ENCODE measurements at regions not wholly inside any gene's neighbourhood (a gene's known extent, or its start where the extent isn't known, plus 50 kb on each side); places are given as distances from the start of the nearest gene placed in this dataset.

DNA sequence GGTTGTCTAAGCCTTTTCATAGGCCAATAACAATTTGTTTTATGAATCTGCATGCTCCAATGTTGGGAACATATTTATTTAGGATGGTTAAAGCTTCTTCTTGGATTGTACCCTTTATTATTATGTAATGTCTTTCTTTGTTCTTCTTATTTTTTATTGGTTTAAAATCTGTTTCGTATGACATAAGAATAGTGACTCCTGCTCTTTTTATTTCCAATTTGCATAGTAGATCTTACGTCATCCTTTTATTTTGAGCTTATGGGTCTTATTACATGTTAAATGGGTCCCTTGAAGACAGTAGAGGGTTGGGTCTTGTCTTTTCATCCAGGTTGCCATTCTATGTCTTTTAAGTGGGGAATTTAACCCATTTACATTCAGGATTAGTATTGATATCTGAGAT is 561.9 kb upstream of the GHITM start:
- no peak for DNase-seq (ENCODE audit: low read depth)

DNA sequence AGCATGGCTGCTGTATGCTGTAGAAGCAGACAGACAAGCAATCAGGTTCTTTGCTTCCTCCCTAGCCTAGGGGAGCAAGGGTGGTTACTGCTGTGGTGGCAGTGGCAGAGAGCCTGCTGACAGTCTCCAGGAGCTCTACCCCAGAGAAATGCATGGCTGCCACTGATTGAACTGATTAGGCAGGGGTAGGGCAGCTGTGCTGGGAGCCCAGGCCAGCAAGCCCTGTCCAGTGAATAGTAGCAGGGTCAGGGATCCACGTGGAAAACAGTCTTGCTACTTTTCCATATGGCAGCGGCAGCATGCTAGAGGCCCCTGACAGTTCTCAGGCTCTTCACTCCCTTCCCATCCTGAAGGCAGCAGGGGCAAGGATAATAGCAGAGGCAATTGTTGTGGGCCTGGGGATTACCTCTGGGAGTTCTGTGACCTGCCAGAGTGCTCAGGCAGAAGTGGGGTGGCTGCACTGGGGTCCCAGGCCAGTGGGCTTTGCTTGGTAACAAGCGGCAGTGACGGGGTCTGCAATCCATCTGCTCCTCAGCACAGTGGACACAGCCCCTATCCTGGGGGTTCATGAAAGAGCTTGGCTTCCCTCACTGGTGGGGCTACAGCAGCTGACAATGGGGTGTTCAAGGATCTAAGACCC is 558.8 kb upstream of the GHITM start:
- DNase-seq (ENCODE audit: low read depth): no peak

DNA sequence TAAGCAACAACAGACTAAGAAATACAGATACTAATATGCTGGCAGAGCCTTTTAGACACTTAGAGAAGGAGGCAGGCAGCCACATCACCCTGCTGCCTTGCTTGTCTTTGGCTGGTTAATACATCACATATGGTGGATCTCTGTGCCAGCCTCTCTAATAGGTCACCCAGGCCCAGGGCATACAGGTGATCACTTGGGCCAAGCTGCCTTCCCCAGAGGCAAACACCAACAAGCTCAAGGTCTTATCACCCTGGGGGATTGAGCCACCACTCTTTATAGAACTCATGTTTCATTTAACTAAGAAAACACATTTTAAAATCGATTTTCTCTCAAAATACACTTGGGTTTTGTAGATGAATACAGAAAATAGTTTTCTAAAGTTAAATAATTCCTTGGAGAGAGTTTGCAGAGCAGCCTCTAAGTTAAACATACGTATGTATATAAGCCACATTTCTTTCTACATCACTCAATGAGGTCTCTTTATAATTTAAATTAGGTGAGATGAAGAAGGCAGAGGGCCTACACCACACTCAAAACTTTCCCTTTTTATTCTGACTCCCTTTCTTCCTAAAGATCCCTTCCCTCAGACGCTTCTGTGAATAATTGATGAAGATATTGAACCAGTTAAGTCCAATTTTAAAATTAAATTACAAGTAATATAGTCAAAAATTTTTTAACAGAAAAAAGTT is 556.8 kb upstream of the GHITM start:
- no peak for DNase-seq (ENCODE audit: low read depth)

DNA sequence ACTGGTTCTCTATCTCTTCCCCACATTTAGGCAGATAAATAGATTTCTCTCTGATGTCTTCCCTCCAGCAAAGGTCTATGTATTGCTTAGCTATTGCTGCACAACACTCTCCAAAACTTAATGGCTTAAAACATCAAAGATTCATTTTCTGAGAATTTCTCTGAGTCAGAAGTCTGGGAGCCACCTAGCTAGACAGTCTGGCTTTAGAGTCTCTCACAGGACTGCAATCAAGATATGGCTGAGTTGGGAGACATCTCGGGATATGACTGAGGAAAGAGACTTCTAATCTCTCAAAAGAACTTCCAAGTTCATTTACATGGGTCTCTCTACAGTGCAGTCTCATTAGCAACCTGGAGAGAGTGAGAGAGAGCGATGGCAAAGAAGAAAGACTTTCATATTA is 553.6 kb upstream of the GHITM start:
- DNase-seq (ENCODE audit: low read depth): no peak

DNA sequence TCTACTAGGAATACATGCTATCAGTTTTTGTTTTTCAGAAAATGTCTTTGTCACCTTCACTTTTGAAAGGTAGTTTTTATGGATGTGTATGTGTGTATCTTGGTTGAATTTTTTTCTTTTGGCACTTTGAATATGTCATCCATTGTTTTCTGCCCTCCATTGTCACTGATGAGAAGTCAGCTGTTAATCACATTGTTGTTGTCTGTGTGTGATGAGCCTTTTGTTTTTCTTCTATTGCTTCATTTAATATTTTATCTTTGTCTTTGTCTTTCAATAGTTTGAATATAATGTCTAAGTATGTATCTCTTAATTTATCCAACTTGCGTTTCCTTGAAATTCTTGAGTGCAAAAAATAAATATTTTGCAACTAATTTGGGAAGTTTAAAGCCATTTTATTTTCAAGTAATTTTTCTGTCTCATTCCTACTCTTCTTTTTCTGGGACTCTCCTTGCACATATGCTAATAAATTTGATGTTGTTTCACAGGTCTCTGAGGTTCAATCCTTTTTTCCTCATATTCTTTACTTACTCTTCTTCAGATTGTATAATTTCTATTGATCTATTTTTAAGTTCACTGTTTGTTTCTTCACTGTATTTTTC is 546.9 kb upstream of the GHITM start:
- no peak for DNase-seq (ENCODE audit: low read depth)

DNA sequence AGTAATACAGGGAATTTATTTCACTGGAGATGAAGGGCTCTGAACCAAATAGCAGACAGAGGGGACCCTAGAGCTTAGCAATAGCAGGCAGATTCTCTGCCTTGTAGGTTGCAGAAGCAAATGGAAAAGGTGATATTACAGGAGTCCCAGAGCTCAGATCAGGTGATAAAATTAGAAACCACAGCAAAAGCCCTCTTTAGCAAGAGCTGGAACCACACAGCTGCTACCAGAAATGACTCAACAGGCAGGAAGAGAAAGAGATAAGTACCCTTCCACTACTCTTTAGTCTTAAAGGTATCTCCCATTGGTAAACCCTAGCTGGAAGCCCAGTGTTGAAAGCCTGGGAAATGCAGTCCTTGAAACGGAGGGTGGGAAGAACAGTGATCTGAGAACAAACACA is 535.6 kb upstream of the GHITM start:
- no peak for DNase-seq (ENCODE audit: low read depth)

DNA sequence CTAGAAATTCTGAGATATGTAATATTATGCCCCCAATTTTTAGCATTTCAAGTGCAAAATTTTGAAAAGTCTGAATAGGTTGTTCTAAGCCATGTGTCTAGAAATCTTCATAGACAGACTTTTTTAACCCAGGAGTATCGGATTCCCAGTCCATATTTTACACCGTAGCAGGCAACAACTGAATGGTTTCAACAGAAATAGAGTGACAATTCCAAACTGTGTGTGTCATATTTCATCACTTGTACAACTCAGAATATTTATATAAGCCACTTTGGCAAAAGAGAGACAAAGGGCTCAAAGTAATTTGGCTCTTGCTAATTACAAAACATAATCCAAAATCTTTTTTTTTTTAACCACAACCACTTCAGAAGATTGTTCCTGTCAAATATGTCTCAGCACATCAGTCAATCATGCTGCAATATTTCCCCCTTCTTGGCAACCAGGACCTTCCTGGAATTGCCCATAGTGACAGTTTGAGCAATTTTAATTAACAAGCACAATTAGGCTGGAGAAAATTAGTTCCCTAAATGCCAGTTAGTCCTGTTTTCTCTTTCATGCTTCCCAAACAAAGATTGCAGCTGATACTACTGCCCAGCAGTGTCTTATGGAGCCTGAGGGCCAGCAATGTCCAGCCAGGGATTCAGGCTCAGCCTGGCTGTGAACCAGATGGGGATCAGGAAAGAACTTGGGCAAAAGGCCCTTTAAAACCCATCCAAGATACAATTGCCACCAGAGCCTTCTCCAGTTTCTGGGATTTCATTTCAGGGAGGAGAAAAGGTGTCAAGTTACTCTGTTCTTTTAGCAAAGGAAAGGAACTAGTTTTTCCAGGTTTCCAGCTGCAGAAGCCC is 533.3 kb upstream of the GHITM start:
- no peak for DNase-seq (ENCODE audit: low read depth)

DNA sequence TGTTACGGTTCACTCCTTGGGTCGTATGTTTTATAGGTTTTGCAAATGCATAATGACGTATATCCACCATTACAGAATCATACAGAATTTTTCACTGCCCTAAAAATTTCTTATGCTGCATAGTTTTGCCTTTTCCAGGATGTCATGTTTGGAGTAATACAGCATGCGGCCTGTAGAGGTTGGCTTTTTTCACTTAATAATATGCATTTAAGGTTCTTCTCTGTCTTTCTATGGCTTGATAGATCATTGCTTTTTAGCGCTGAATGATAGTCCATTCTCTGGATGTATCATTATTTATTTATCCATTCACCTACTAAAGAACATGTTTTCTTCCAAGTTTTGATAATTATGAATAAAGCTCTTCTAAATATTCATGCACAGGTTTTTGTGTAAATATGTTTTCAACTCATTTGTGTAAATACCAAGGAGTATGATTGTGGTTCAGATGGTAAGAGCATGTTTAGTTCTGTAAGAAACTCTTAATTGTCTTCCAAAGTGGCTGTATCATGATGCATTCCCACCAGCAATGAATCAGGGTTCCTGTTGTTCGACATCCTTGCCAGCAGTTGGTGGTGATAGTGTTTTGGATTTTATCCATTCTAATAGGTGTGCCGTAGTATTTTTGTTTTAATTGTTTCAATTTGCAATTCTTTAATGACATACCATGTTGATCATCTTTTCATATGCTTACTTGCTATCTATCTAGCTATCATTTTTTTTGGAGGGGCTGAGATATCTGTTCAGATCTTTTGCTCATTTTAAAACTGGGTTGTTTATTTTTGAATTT is 531.2 kb upstream of the GHITM start:
- no peak for DNase-seq (ENCODE audit: low read depth)

DNA sequence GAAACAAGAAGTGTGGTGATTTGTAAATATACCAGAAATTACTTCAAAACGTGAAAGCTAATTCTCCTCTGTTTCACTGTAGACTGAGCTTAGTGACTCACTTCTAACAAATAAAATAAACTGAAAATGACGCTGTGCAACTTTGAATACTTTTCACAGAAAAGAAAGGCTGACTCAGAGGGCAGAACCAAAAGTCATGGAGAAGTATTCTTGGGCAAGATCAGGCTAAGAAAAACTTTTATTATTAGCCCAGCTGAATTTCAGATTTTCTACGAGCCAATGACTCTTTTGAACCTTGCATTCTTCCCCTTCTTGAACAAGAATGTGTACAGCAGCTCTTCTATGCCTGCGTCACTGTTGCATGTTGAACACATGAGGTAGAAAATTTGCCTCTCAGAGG is 527.3 kb upstream of the GHITM start:
- DNase-seq (ENCODE audit: low read depth): no peak

DNA sequence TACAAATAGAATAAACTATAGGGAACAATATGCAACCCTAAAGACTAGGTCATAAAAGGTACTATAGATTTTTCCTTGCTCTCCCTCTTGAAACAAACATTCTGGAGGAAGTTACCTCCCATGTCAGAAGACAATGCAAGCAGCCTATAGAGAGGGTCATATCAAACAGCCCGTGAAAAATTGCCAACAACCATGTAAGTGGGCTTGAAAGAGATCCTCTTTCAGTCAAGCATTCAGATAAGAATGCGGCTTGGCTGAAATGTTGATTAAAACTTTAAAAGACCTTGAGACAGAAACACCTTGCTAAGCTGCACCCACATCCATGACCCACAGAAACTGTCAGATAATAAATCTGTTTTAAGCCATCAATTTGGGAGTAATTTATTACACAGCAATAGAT is 526.6 kb upstream of the GHITM start:
- no peak for DNase-seq (ENCODE audit: low read depth)

DNA sequence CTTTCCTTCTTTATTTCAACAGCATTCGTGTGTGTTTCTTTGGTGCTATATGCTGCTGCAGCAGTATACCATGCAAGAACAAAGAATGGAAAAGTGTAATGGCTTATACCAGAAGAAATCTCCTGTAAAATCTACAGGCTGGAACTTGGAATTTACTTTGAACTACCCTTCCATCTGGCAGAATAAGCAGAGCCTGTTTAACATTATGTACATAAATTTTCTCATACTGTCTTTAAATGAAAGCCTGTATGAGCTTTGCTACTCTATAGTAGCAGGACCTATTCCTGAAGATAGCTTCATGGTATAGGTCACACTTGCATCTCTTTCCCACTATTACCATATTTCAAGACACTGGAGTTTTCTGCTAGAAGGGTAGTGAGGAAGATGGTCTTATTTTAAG is 522.1 kb upstream of the GHITM start:
- DNase-seq (ENCODE audit: low read depth): no peak

DNA sequence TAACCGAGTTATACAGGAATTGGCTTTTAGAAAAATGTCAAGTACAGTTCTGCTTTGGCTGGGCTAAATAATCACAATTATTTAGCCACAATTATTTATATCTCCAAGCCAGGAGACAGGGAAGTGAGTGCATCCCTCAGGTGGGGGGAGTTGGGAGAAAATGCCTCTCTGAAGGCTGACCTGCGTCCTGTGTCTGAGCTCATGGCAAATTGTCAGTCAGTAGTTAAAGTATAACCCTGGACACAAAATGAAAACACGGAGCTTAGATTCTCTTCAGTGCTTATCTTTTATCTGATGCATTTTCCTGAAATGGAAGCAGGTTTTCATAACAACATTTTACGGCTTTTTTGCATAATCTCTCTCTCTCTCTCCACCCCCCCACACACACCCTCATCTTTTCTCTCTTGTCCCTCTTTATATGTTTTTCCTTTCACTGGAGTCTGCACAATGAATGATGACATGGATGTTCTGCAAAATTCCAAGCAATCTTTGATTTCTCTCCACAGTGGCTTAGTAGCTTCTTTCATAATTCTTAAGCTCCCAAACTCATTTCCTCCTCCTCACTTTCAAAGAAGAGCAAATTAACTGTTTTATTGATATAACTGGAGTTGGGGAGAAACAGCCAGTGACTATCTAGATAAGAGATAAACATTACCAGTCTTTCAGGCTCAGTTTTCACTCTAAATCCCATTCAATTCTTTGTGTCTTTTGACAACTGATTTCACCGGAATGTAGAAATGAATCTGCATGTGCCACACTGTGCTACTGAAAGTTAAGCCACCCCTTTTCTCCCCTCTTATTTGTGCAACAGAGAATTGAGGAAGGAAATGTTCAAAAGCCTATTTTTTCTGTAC is 521.4 kb upstream of the GHITM start:
- no peak for DNase-seq (ENCODE audit: low read depth)

DNA sequence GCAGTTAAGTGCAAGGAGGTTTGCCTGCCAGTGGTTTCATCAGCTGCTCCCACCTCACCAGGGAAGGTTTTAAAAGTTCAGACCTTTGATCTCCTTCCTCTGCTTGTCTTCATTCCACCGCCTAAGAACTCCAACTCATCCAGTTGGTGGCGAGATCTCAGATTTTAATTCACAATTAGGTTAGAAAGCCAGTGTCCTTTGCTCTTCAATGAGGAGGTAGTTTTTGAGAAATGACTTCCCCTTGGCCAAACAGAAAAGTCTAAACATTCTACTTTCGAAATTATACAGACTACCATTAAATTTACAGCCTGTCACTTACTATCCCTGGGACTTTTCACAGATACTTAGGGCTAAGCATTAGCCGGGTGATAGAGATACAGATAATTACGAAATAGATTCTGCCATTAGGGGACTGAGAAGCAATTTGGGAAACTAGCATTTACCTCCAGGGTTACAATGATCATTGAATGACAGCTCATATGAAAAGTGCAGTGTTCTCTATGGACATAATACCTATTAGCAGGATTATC is 513.4 kb upstream of the GHITM start:
- no peak for DNase-seq (ENCODE audit: low read depth)

DNA sequence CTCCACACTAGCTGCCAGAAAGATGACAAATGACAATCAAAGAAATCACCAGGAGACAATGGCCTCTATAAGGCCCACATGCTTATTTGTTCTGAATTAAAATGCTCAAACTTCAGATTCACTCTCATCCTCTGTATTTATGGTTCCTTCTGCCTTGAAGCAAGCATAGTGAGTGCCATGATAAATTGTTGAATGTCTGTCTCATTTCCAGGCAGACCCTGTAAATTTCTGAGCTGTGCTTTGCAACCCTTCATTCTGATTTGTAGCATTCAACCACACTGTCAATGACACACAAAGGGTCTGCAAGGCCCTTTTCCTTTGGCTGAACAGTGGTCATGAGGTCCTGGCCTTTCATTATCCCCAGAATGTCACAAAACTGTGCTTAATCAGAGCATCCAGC is 506.6 kb upstream of the GHITM start:
- no peak for DNase-seq (ENCODE audit: low read depth)

DNA sequence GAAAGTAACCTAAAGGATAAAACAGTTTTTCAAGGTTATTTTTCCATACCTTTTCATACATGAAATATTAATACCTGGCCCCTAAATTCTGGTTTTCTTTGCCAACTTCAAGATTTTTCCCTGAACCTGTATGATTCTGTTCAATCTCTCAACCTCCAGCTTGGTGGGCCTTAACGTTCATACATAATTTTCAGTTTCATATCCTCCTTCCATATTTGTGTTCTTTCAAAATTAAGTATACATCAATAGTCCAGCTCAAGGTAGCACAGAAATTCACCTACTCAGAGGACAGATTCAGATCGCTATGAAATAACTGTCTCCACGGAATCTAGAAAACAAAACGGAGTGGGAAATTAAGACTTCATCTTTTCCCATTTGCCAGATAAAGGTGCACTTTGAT is 505.8 kb upstream of the GHITM start:
- no peak for DNase-seq (ENCODE audit: low read depth)

DNA sequence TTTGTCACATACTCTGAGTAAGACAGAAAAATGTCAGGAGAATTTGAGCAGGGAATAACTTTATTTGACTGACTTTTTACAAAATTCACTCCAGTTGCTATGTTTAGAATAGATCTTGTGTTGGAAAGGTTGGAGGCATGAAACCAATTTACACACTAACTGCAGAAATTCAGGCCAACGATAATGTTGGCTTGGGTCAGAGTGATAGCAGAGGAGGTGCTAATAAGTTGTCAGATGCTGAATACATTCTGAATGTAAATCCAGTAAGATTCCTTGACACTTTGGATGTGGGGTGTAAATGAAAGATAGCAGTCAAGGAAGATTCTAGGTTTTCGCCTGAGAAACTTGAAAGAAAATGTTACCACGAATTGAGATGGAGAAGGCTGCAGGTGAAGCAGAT is 502.5 kb upstream of the GHITM start:
- DNase-seq (ENCODE audit: low read depth): no peak

DNA sequence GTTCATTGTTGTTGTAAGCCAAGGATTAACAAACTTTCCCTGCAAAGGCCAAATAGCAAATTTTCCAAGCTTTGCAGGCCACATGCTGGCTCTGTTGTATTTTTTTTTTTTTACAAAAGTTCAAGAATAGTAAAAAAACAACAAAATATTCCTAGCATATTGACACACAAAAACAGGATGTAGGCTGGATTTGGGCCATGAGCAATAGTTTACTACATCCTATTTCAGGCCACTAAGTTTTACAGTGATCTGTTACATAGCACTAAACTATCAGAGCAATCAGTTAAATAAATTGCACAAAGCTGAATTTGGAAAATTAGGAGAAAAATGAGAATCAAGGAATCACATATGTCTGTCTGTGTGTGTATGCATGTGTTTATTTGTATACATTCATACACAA is 491.8 kb upstream of the GHITM start:
- no peak for DNase-seq (ENCODE audit: low read depth)

DNA sequence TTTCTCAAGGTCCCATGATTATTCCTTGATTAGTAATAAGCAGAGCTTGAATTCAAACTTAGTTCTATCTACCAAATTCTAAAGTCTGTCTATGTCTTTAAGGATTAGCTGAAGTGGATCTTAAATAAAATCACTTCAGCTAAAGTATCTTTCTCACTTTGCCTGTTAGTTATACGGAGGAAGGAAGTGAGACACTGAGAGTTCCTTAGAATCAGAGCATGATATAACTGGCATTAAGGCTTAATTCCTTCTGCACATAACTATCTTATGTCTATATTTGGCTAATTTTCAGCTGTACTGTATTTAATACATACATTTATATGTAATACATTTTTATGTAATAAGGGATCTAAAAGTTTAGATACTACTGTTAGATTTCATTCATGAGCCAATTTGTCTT is 491.1 kb upstream of the GHITM start:
- no peak for DNase-seq (ENCODE audit: low read depth)

DNA sequence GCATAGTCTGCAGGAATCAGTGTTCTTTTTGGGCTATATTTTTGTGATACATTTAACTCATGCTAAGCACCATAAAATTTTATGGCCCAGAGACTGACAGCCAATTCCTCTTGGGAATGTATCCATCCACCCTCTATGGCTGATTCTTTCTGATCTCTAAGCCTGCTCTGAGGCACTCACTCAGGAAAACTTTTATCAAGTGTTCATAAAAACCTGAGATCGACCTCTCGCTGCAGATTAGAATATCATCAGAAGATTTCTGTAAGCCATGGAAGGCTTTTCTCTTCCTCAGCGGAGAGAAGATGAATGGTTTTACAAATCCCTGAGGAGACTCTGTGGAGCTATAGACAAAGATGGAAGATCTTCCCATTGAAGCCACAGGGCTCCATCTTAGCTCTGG is 489.8 kb upstream of the GHITM start:
- no peak for DNase-seq (ENCODE audit: low read depth)

DNA sequence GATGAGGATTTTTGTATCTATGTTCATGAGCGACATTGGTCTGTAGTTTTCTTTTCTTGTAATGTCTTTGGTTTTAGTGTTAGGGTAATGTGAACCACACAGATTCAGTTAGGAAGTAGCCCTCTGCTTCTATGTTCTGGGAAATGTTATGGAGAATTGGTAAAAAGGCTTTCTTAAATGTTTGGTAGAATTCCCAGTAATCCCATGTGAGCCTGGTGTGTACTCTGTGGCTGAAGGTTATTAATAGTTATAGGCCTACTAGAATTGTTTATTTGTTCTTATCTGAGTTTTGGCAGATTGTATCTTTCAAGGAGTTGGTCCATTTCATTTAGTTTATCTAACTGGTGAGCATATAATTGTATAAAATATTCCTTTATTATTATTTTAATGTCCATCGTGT is 484.6 kb upstream of the GHITM start:
- DNase-seq (ENCODE audit: low read depth): no peak

DNA sequence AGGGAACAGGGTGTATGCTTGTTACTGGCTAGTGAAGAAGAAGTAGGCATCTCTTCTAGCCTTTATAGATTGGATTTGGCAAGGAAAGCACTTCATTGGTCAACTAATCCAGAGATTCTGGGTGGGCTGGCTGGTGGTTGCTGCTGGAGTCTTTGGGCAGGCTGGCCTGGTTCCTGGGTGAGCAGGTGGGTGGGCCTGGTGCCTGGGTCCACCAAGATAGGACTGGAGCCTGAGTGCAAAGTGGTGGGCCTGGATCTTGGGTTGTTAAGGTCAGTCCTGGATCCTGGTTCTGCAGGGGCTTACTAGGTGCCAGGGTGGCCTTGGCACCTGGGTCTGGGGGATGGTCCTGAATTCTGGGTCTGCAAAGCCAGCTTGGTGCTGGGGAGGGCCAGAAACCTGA is 482.4 kb upstream of the GHITM start:
- DNase-seq (ENCODE audit: low read depth): no peak

Data from T follicular helper cell (primary cell).